Ishikawa (cell line): ENCODE measurements at regions not wholly inside any gene's neighbourhood (a gene's known extent, or its start where the extent isn't known, plus 50 kb on each side); places are given as distances from the start of the nearest gene placed in this dataset.

Experiments used
- CEBPB ChIP-seq: IDR thresholded peaks from 2 replicates; pipeline ENCODE4 v1.6.1; 2012
- EP300 ChIP-seq: IDR thresholded peaks from 2 replicates; pipeline ENCODE4 v1.6.1; 2012; ENCODE audit warnings: borderline replicate concordance
- MAX ChIP-seq: IDR thresholded peaks from 2 replicates; pipeline ENCODE4 v1.6.1; 2012
- NFIC ChIP-seq: IDR thresholded peaks from 2 replicates; pipeline ENCODE4 v1.6.1; 2012
- RAD21 ChIP-seq: IDR thresholded peaks from 2 replicates; pipeline ENCODE4 v1.6.1; 2012; ENCODE audit warnings: low read depth
- REST ChIP-seq: IDR thresholded peaks from 2 replicates; pipeline ENCODE4 v1.6.1; 2012; ENCODE audit warnings: low read depth, mild to moderate bottlenecking
- TAF1 ChIP-seq: IDR thresholded peaks from 2 replicates; pipeline ENCODE4 v1.6.1; 2012; ENCODE audit warnings: low read depth, mild to moderate bottlenecking
- TCF12 ChIP-seq: IDR thresholded peaks from 2 replicates; pipeline ENCODE4 v1.6.1; 2012; ENCODE audit warnings: low read depth
- TEAD4 ChIP-seq: IDR thresholded peaks from 2 replicates; pipeline ENCODE4 v1.6.1; 2012
- USF1 ChIP-seq: IDR thresholded peaks from 2 replicates; pipeline ENCODE4 v1.6.1; 2012

DNA sequence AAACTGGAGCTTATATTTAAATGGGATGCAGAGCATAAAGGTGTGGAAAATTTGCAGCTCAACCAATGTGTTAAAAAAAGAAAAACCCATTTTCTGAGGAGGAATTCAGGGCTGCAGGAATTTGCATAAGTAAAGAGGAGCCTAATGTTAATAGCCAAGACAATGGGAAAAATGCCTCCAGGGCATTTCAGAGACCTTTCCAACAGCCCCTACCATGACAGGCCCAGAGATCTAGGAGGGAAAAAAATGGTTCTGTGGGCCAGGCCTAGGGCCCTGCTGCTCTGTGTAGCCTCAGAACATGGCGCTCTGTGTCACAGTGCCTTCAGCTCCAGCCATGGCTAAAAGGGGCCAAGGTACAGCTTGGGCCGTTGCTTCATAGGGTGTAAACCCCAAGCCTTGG lies 719.7 kb upstream of the ACVR2A start:
- TF ChIP-seq CEBPB (no peak), USF1 (no peak), RAD21 (no peak), NFIC (no peak), REST (no peak), TCF12 (no peak), EP300 (no peak), MAX (no peak), TEAD4 (no peak), TAF1 (no peak)
